Erythroblast (primary cell): ENCODE measurements at regions not wholly inside any gene's neighbourhood (a gene's known extent, or its start where the extent isn't known, plus 50 kb on each side); places are given as distances from the start of the nearest gene placed in this dataset.

Experiments used
- GATA1 ChIP-seq: IDR thresholded peaks from 2 replicates; pipeline ENCODE4 v1.6.1; 2011; ENCODE audit warnings: low read depth, mild to moderate bottlenecking, control low read depth, low read length, moderate library complexity
- POLR2A ChIP-seq: IDR thresholded peaks from 2 replicates; pipeline ENCODE4 v1.6.1; 2011; ENCODE audit warnings: mild to moderate bottlenecking, low read length

GRCh38 chr9:75709698-75710097, 180.8 kb upstream of the PCSK5 start:
- TF ChIP-seq POLR2A = no peak
- no peak for TF ChIP-seq GATA1
